ENCODE measurements at regions not wholly inside any gene's neighbourhood (a gene's known extent, or its start where the extent isn't known, plus 50 kb on each side); places are given as distances from the start of the nearest gene placed in this dataset.

DNA sequence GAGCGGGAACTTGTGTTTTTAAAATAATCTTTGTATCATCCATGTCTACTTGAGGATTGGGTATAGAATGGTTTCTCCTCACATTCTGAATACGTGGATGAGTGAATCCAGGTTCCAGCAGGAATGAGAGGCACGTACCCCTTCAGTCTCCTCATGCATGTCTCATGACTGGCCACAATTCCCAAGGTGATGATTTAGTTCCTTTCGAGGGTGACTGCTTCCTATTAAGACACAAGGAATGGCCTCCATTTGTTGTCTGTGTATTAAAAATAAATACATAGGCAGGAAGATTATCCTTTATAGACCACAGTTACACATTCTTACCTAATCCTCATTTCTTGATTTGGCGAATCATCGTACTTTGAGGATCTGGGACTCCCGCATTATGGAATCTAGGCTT, 217.0 kb upstream of the LRIG1 start:
- intact Hi-C loops (cut with DNase I) = no loop called here
- Histone ChIP-seq H3K4me3 (no peak overlapping the region), H3K27ac (no peak overlapping the region), H3K36me3 (no peaks in the 10 kb centered on the region), H3K9me3 (no peaks in the 10 kb centered on the region), H3K4me1 (ENCODE audit: insufficient read depth) (peaks cover 4% of the 10 kb centered on the region), H3K27me3 (no peaks in the 10 kb centered on the region)
- TF ChIP-seq, protein P1, sequence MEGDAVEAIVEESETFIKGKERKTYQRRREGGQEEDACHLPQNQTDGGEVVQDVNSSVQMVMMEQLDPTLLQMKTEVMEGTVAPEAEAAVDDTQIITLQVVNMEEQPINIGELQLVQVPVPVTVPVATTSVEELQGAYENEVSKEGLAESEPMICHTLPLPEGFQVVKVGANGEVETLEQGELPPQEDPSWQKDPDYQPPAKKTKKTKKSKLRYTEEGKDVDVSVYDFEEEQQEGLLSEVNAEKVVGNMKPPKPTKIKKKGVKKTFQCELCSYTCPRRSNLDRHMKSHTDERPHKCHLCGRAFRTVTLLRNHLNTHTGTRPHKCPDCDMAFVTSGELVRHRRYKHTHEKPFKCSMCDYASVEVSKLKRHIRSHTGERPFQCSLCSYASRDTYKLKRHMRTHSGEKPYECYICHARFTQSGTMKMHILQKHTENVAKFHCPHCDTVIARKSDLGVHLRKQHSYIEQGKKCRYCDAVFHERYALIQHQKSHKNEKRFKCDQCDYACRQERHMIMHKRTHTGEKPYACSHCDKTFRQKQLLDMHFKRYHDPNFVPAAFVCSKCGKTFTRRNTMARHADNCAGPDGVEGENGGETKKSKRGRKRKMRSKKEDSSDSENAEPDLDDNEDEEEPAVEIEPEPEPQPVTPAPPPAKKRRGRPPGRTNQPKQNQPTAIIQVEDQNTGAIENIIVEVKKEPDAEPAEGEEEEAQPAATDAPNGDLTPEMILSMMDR (IDR thresholded peaks at IDR 0.05) = no peak
- TF ChIP-seq EP300 (IDR thresholded peaks at IDR 0.05) = no peak
- no peak for TF ChIP-seq POLR2A (IDR thresholded peaks at IDR 0.05)
- DNase-seq = no peak
- WGBS, 3 donors = 96 to 98% (median 97%) methylated on average over 7 of the region's 7 CpGs

DNA sequence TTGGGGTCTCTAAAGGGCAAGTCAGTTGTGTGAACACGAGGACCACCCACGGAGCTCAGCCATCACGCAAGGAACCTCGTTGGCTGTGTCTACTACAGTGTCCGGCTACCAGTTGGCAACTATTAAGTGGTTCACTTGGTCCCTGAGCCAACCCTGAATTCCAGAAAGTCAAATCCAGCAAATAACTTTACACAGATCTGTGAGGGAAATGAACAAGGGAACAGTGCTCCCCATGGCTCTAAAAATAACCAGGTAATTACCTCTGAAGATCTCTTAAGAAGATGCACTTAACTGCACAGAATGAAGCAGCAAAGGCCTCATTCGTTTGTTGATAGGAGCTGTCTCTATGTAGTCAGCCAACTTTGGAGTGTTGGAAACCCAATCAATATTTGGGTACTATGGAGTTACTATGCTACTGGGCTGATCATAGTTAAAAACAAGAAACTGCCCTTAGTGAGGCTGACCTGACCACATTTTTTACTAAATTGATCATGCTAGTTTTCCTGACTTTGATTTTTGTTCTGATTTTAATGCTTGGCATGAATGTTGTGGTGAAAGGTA, 219.1 kb upstream of the LRIG1 start:
- no peak for DNase-seq
- WGBS, 3 donors = 89 to 91% (median 90%) methylated on average over 6 of the region's 6 CpGs
- Histone ChIP-seq H3K27me3 (no peaks in the 10 kb centered on the region), H3K27ac (no peak overlapping the region), H3K4me1 (ENCODE audit: insufficient read depth) (peaks cover 6% of the 10 kb centered on the region), H3K36me3 (no peaks in the 10 kb centered on the region), H3K9me3 (no peaks in the 10 kb centered on the region), H3K4me3 (no peak overlapping the region)
- intact Hi-C loops (cut with DNase I) = no loop called here
- TF ChIP-seq, protein P1 (IDR thresholded peaks at IDR 0.05) = no peak
- TF ChIP-seq EP300 (IDR thresholded peaks at IDR 0.05) (no peak), POLR2A (IDR thresholded peaks at IDR 0.05) (no peak)

GRCh38 chr3:66720508-66720907, 219.7 kb upstream of the LRIG1 start:
- TF ChIP-seq POLR2A (IDR thresholded peaks at IDR 0.05) = no peak
- TF ChIP-seq EP300 (IDR thresholded peaks at IDR 0.05) = no peak
- TF ChIP-seq, protein P1 (IDR thresholded peaks at IDR 0.05) = no peak
- Histone ChIP-seq H3K9me3 (no peaks in the 10 kb centered on the region), H3K27ac (no peak overlapping the region), H3K36me3 (no peaks in the 10 kb centered on the region), H3K27me3 (no peaks in the 10 kb centered on the region), H3K4me1 (ENCODE audit: insufficient read depth) (peaks cover 6% of the 10 kb centered on the region), H3K4me3 (no peak overlapping the region)
- WGBS, 3 donors = 74 to 92% (median 84%) methylated on average over 4 of the region's 4 CpGs
- intact Hi-C loops (cut with DNase I) = no loop called here
- DNase-seq = no peak

DNA sequence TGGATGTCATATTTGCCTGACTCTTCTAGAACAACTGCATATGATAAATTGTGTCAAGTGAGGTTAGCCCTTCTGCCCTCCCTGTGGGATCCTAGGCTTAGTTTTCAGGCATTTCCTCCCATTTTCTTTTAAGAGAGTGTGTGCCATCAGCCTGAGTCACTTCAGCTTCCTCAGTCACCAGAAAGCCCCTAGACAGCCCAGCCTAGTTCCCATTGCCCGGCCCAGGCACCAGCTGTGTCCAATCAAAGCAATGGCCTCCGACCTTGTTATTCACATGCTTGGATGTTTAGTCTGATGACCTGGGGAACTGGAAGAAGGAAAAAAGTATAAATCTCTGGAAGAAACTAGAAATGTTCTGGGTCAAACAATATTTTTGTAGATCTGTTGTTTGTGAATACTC, 221.9 kb upstream of the LRIG1 start:
- WGBS, 3 donors = 3 to 11% (median 3%) methylated on average over 2 of the region's 2 CpGs
- TF ChIP-seq POLR2A (IDR thresholded peaks at IDR 0.05) (no peak), EP300 (IDR thresholded peaks at IDR 0.05) (no peak)
- TF ChIP-seq, protein P1 (IDR thresholded peaks at IDR 0.05) = no peak
- H3K27me3 ChIP-seq = no peaks in the 10 kb centered on the region
- H3K4me3 ChIP-seq = no peak overlapping the region
- H3K36me3 ChIP-seq = no peaks in the 10 kb centered on the region
- intact Hi-C loops (cut with DNase I) = no loop called here
- DNase-seq = peak; percentile 70 to 86 (median 79)
- H3K27ac ChIP-seq = peak overlapping the region in 1 of 2 donors; percentile 22
- no peaks in the 10 kb centered on the region for H3K9me3 ChIP-seq
- H3K4me1 ChIP-seq (ENCODE audit: insufficient read depth) = peaks cover 6% of the 10 kb centered on the region

Measured in ovary (tissue), 7 donors.